ENCODE measurements at regions not wholly inside any gene's neighbourhood (a gene's known extent, or its start where the extent isn't known, plus 50 kb on each side); places are given as distances from the start of the nearest gene placed in this dataset.

DNA sequence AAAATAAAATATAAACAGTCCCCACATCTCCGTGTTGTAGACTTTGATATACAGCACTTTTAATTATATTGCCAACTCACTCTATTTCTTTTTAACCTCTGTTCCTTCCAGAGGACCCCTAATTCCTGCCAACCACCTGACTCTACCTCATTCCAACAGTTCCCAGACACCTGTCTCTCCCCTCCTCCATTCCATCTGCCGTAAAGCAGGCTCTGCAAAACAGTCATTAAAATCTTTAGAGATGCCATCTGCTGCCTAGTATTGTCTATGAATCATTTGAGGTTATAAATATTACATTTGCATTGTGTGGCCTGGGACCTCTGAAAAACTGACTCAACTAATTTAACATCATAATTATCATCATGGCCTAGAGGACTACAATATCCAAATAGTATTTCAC is 148.8 kb upstream of the DCN start:
- TF ChIP-seq, protein P1, sequence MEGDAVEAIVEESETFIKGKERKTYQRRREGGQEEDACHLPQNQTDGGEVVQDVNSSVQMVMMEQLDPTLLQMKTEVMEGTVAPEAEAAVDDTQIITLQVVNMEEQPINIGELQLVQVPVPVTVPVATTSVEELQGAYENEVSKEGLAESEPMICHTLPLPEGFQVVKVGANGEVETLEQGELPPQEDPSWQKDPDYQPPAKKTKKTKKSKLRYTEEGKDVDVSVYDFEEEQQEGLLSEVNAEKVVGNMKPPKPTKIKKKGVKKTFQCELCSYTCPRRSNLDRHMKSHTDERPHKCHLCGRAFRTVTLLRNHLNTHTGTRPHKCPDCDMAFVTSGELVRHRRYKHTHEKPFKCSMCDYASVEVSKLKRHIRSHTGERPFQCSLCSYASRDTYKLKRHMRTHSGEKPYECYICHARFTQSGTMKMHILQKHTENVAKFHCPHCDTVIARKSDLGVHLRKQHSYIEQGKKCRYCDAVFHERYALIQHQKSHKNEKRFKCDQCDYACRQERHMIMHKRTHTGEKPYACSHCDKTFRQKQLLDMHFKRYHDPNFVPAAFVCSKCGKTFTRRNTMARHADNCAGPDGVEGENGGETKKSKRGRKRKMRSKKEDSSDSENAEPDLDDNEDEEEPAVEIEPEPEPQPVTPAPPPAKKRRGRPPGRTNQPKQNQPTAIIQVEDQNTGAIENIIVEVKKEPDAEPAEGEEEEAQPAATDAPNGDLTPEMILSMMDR (IDR thresholded peaks at IDR 0.05; ENCODE audit: unreplicated experiment) = no peak
- no peak for DNase-seq (ENCODE audit: low spot score in 2 of 2, unreplicated experiment in 2 of 2)
- Mint-ChIP-seq H3K4me3 (no peak overlapping the region), H3K27me3 (ENCODE audit: low read depth) (no peaks in the 10 kb centered on the region), H3K36me3 (peaks cover 1% of the 10 kb centered on the region), H3K9me3 (peaks cover 15% of the 10 kb centered on the region), H3K4me1 (peaks cover 52% of the 10 kb centered on the region), H3K27ac (peak overlapping the region; percentile 22)

DNA sequence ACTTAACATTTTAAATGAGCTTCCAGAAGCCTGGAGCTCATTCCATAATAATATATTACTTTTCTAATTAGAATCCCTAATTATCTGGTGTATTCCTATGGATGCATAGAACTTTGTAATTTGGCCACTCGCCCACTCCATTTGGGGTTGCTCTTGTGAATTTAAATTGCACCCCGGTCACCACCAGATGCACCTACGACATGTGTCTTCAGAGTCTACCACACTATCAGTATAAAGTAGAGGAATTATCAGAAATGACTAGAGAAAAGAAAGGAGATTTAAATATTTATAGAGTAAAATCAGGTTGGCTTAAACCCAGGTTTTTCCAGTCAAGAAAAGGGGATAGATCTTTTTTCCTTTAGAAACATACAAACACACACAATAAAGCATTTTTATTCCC is 145.8 kb upstream of the DCN start:
- peaks cover 1% of the 10 kb centered on the region for H3K9me3 Mint-ChIP-seq
- no peaks in the 10 kb centered on the region for H3K27me3 Mint-ChIP-seq (ENCODE audit: low read depth)
- TF ChIP-seq, protein P1 (IDR thresholded peaks at IDR 0.05; ENCODE audit: unreplicated experiment) = no peak
- no peak for DNase-seq (ENCODE audit: low spot score in 2 of 2, unreplicated experiment in 2 of 2)
- H3K36me3 Mint-ChIP-seq = no peaks in the 10 kb centered on the region
- H3K4me3 Mint-ChIP-seq = no peak overlapping the region
- H3K27ac Mint-ChIP-seq = peak overlapping the region; percentile 75
- peaks cover 67% of the 10 kb centered on the region for H3K4me1 Mint-ChIP-seq

DNA sequence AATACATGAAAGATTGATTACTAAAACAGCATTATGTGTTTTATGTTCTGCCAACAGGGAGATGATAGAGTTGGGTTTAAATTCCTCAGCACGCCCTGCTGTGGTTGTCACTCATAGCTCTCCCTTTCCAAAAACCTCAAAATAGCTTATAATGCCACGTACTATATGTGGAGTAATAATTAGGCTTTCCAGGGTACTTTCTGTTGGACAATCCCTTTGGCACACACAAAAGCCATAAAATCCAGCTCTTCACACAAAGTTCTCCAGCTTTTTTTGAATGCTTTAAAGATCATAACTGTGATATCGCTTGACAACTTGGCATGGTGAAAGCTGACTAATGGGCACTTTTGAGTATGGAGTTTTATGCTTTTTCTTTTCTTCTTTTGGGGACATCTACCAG is 145.3 kb upstream of the DCN start:
- peaks cover 72% of the 10 kb centered on the region for H3K4me1 Mint-ChIP-seq
- DNase-seq (ENCODE audit: low spot score in 2 of 2, unreplicated experiment in 2 of 2) = no peak
- TF ChIP-seq, protein P1 (IDR thresholded peaks at IDR 0.05; ENCODE audit: unreplicated experiment) = no peak
- no peaks in the 10 kb centered on the region for H3K36me3 Mint-ChIP-seq
- H3K9me3 Mint-ChIP-seq = peaks cover 7% of the 10 kb centered on the region
- peak overlapping the region; percentile 75 for H3K27ac Mint-ChIP-seq
- H3K27me3 Mint-ChIP-seq (ENCODE audit: low read depth) = no peaks in the 10 kb centered on the region
- no peak overlapping the region for H3K4me3 Mint-ChIP-seq

DNA sequence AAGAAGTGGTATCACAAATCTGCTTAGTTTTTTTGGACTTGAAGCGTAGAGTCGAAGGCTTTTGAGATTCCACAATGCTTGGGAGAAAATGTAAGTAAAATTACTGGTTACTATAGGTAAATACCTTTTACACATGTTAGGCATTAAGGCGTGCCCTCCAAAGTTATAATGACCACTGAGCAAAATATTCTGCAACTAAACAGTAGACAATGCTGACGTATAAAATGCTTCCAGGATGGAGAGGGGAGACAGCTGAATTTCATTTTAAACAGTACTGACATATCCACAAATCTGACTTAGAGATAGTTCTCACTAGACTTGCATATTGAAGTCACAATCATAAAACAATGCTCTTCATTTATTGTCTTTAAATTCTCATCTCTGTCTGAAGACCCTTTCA is 144.5 kb upstream of the DCN start:
- Mint-ChIP-seq H3K27me3 (ENCODE audit: low read depth) (no peaks in the 10 kb centered on the region), H3K27ac (peak overlapping the region; percentile 75), H3K4me3 (no peak overlapping the region), H3K9me3 (peaks cover 9% of the 10 kb centered on the region), H3K36me3 (no peaks in the 10 kb centered on the region), H3K4me1 (peaks cover 71% of the 10 kb centered on the region)
- DNase-seq (ENCODE audit: low spot score in 2 of 2, unreplicated experiment in 2 of 2) = no peak
- TF ChIP-seq, protein P1 (IDR thresholded peaks at IDR 0.05; ENCODE audit: unreplicated experiment) = no peak

DNA sequence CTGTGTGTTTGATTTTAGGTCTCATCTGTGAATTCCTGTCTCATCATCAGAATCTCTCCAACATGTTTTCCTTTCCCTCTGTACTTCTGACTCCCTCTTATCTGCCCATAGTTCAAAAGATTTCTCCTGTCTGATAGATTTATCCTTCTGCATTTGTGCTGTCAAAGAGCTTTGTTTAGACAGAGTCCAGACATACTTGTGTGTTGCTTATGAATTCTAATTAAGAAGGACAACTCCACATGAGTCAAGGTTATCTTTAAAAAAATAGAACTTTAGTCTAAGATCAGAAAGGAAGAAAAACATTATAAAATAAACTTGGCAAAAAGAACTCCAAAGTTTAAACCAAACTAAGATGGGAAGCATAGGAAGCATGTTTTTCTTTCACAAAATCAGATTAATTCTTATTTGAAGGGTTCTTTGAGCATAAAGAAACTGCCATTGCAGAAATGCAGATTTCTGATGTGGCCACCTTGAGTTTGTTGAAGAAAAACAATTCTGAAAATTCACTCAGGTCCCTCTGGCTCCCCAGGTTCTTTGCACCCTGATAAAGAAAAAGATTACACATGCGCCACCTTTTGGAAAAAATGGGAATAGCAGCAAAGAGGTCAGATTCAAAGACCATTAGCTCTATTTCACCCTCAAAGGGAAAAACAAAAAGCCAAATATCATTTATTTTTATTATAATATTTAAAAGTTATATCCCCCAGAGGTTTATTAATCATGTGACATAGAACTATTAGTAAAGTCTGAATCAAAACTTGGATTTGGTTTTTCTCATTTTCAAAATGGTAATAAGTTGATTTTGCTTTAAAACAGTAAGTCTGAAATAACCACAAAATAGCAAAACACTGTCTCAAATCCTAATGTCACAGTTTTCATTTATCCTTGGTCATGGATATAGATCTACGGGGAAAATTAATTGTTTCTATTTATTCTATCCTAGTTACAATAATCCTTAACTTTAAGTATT is 143.7 kb upstream of the DCN start:
- DNase-seq (ENCODE audit: low spot score in 2 of 2, unreplicated experiment in 2 of 2) = peak in 1 of 2 experiments; percentile 62
- H3K27me3 Mint-ChIP-seq (ENCODE audit: low read depth) = no peaks in the 10 kb centered on the region
- TF ChIP-seq, protein P1 (IDR thresholded peaks at IDR 0.05; ENCODE audit: unreplicated experiment) = peak; percentile 94
- H3K36me3 Mint-ChIP-seq = no peaks in the 10 kb centered on the region
- H3K4me3 Mint-ChIP-seq = no peak overlapping the region
- peaks cover 11% of the 10 kb centered on the region for H3K9me3 Mint-ChIP-seq
- peak overlapping the region; percentile 75 for H3K27ac Mint-ChIP-seq
- H3K4me1 Mint-ChIP-seq = peaks cover 67% of the 10 kb centered on the region

Measured in mesothelial cell of epicardium (in vitro differentiated cells).